ENCODE measurements at regions not wholly inside any gene's neighbourhood (a gene's known extent, or its start where the extent isn't known, plus 50 kb on each side); places are given as distances from the start of the nearest gene placed in this dataset.
"Not testable (repeated sequence)": the region's sequence is repeated elsewhere in the genome, so short reads cannot be mapped to it uniquely, and the experiment has no call there.

- no peak for DNase-seq
Observed at GRCh38 chr14:85911044-85911443, 381.1 kb downstream of the FLRT2 start.

- no peak for DNase-seq
Observed at GRCh38 chr14:85909581-85909980, 379.6 kb downstream of the FLRT2 start.

GRCh38 chr14:85907536-85907935, 377.6 kb downstream of the FLRT2 start:
- DNase-seq: no peak

- no peak for DNase-seq
Observed at GRCh38 chr14:85897808-85898207, 367.9 kb downstream of the FLRT2 start.

- DNase-seq: no peak
Observed at GRCh38 chr14:85895603-85896002, 365.7 kb downstream of the FLRT2 start.

- DNase-seq: no peak
Observed at GRCh38 chr14:85892251-85892650, 362.3 kb downstream of the FLRT2 start.

- DNase-seq: no peak
Observed at GRCh38 chr14:85883966-85884365, 354.0 kb downstream of the FLRT2 start.

GRCh38 chr14:85883101-85883500, 353.2 kb downstream of the FLRT2 start:
- no peak for DNase-seq

- DNase-seq: no peak
Observed at GRCh38 chr14:85881935-85882334, 352.0 kb downstream of the FLRT2 start.

- DNase-seq: no peak
Observed at GRCh38 chr14:85878874-85879273, 348.9 kb downstream of the FLRT2 start.

GRCh38 chr14:85873006-85873405, 343.1 kb downstream of the FLRT2 start:
- no peak for DNase-seq

- no peak for DNase-seq
Observed at GRCh38 chr14:85867450-85867849, 337.5 kb downstream of the FLRT2 start.

- no peak for DNase-seq
Observed at GRCh38 chr14:85865701-85866100, 335.8 kb downstream of the FLRT2 start.

- no peak for DNase-seq
Observed at GRCh38 chr14:85858634-85859033, 328.7 kb downstream of the FLRT2 start.

GRCh38 chr14:85856430-85856829, 326.5 kb downstream of the FLRT2 start:
- no peak for DNase-seq

GRCh38 chr14:85853996-85854526, 324.1 kb downstream of the FLRT2 start:
- no peak for DNase-seq

- DNase-seq: no peak
Observed at GRCh38 chr14:85852906-85853305, 323.0 kb downstream of the FLRT2 start.

GRCh38 chr14:85852123-85852522, 322.2 kb downstream of the FLRT2 start:
- DNase-seq: not testable (repeated sequence)

- DNase-seq: not testable (repeated sequence)
Observed at GRCh38 chr14:85830549-85830948, 300.6 kb downstream of the FLRT2 start.

- DNase-seq: not testable (repeated sequence)
Observed at GRCh38 chr14:85829601-85830000, 299.7 kb downstream of the FLRT2 start.

- no peak for DNase-seq
Observed at GRCh38 chr14:85824526-85824925, 294.6 kb downstream of the FLRT2 start.

GRCh38 chr14:85822236-85822635, 292.3 kb downstream of the FLRT2 start:
- DNase-seq: no peak

GRCh38 chr14:85817430-85817829, 287.5 kb downstream of the FLRT2 start:
- DNase-seq: no peak

GRCh38 chr14:85813040-85813439, 283.1 kb downstream of the FLRT2 start:
- DNase-seq: no peak

GRCh38 chr14:85811340-85811739, 281.4 kb downstream of the FLRT2 start:
- DNase-seq: no peak

- no peak for DNase-seq
Observed at GRCh38 chr14:85799668-85800067, 269.7 kb downstream of the FLRT2 start.
